ENCODE measurements at regions not wholly inside any gene's neighbourhood (a gene's known extent, or its start where the extent isn't known, plus 50 kb on each side); places are given as distances from the start of the nearest gene placed in this dataset.

GRCh38 chr3:84066915-84067314 lies 891.9 kb upstream of the CADM2 start (continued):
- no peak for TF ChIP-seq CTCFL (IDR thresholded peaks at IDR 0.05; ENCODE audit: borderline replicate concordance, insufficient read depth, low read depth, low read length, poor library complexity, severe bottlenecking)

GRCh38 chr3:84073664-84074063 lies 885.1 kb upstream of the CADM2 start:
- no peak overlapping the region for H3K9ac ChIP-seq (ENCODE audit: insufficient read depth in 1 of 2, low read depth in 2 of 2, low read length in 2 of 2)
- no peak for FAIRE-seq

More at GRCh38 chr3:84073664-84074063, 885.1 kb upstream of the CADM2 start:
- ATAC-seq (no peak), DNase-seq (ENCODE audit: extremely low read depth in 1 of 4, low spot score in 3 of 4) (no peak)
- no peak overlapping the region for H3K4me2 ChIP-seq (ENCODE audit: insufficient read depth, low read length)
- no TSS peak for BruUV-seq (replicated peaks)
- H4K20me1 ChIP-seq (replicated peaks; ENCODE audit: control insufficient read depth, insufficient read depth, low read length): no peaks in the 10 kb centered on the region
- intact Hi-C loops (cut with micrococcal nuclease): no loop called here
- ChIA-PET POLR2A (interaction anchor here (0.9 kb wide), 1 partner anchor 31 kb away, joined by 3 read pairs; no protein-coding TSS in a partner anchor), CTCF (ENCODE audit: low intra/inter-chr PET ratio) (no interaction called here)
- no peaks in the 10 kb centered on the region for H3K4me1 ChIP-seq (replicated peaks in 1 of 2; ENCODE audit: control insufficient read depth in 2 of 2, insufficient read depth in 2 of 2, low read length in 2 of 2)
- H2AFZ ChIP-seq (ENCODE audit: low read depth, low read length): no peak overlapping the region
- no peak overlapping the region for H3K4me3 ChIP-seq
- TF ChIP-seq E2F5 (CRISPR knock-in tag; IDR thresholded peaks at IDR 0.05) (no peak), FOS (IDR thresholded peaks at IDR 0.05; ENCODE audit: extremely low read depth, insufficient read length) (no peak), ADNP (tag; IDR thresholded peaks at IDR 0.05) (no peak), CBX3 (IDR thresholded peaks at IDR 0.05; ENCODE audit: borderline replicate concordance in 1 of 2, low read length in 2 of 2) (no peak), HDAC3 (IDR thresholded peaks at IDR 0.05; ENCODE audit: borderline replicate concordance, partially characterized antibody) (no peak), ZNF165 (CRISPR knock-in tag; IDR thresholded peaks at IDR 0.05; ENCODE audit: borderline replicate concordance) (no peak), TFE3 (CRISPR knock-in tag; IDR thresholded peaks at IDR 0.05) (no peak), TRIM25 (IDR thresholded peaks at IDR 0.05; ENCODE audit: borderline replicate concordance) (no peak), HES1 (IDR thresholded peaks at IDR 0.05; ENCODE audit: low read depth) (no peak), SIX5 (IDR thresholded peaks at IDR 0.05; ENCODE audit: borderline replicate concordance in 1 of 2, insufficient read depth in 1 of 2, low read depth in 1 of 2, low read length in 2 of 2) (no peak), MTA1 (IDR thresholded peaks at IDR 0.05; ENCODE audit: borderline replicate concordance) (no peak)
- H3K9me3 ChIP-seq (replicated peaks; ENCODE audit: control insufficient read depth, insufficient read depth, low read depth, low read length): no peaks in the 10 kb centered on the region
- H3K79me2 ChIP-seq (ENCODE audit: control insufficient read depth, insufficient read depth, low read length): no peaks in the 10 kb centered on the region
- no peak overlapping the region for H3K27ac ChIP-seq (ENCODE audit: extremely low read depth, low read depth, low read length)
- no peaks in the 10 kb centered on the region for H3K27me3 ChIP-seq (ENCODE audit: control insufficient read depth in 2 of 2, insufficient read depth in 2 of 2, low read length in 2 of 2)
- in situ Hi-C loops (cut with MboI): no loop called here
- H3K9me1 ChIP-seq (ENCODE audit: control insufficient read depth, insufficient read depth, low read length): no peaks in the 10 kb centered on the region
- H3K36me3 ChIP-seq (ENCODE audit: control insufficient read depth, insufficient read depth, low read length): no peaks in the 10 kb centered on the region
- WGBS (ENCODE audit: insufficient coverage, low coverage, missing lambda C conversion rate): 0% methylated on average over 4 of the region's 4 CpGs

All from K562 (cell line).